GM19328 (cell line): ENCODE measurements at regions not wholly inside any gene's neighbourhood (a gene's known extent, or its start where the extent isn't known, plus 50 kb on each side); places are given as distances from the start of the nearest gene placed in this dataset.

Source experiments
- ATAC-seq: cut with Tn5 transposase; IDR thresholded peaks from one replicate; pipeline ENCODE4 v1.9.1; 2021; ENCODE audit warnings: mild to moderate bottlenecking, moderate library complexity; ENCODE audit not compliant: unreplicated experiment

DNA sequence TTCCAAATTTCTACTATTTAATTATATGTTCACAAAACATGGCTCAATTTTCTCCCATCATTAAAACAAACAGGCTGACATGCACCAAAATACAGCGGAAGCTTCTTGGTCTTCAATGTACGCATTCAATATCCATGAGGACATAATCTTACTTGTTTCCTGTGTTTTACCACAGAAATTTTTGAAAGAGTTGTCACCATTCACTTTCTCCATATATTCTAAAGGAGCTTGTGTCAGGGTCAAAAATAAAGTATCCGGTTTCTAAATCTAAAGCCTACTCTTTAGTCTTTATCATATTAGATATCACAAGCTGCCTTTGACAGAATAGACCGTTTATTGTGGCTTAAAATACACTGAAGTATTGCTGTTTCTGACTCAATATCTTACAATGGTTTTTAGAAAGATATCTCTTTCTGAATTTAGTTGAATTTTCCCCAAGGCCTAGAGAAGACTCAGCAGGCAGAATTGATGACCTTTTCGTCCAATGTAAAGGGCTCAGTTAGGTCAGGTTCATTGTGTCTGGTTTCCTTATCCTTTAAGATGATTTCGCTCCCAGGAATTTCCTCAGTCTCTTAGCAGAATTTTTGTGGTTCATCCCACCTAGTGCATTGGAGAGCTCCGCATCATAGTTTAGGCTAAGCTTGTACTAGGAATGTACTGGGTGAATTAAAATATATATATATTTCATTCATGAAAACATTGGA lies 717.2 kb downstream of the NCAM2 start:
- no peak for ATAC-seq

DNA sequence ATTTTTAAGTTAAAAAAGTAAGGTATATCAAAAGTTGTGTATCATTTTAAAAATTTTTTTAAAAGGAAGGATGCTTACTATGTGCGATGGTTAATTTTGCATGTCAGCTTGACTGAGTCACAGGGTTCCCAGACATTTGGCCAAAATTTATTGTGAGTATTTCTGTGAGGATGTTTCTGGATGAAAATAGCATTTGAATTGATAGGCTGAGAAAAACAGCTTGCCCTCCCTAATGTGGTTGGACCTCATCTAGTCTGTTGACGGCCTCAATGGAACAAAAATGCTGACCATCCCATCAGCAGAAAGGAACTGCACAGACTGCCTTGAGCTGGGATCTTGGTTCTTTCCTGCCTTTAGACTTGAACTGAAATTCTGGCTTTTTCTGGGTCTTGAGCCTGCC lies 724.5 kb downstream of the NCAM2 start:
- no peak for ATAC-seq

DNA sequence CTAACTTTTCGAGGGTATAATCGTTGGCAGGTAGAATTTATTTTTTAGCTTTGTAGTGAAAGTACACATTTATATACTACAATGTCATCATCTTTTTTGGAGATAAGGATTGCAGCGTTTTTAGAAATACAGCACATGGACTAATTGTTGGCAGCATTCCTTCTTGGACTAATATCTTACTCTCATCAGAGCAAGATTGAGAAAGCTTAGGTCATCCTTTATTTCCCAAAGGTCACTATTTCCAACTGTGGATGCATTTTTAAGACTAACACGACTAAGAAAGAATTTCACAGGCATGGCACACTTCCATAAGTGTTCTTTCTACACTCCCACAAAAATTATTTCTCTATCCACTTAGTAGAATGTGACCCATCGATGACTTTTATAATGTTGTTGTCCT lies 732.3 kb downstream of the NCAM2 start:
- no peak for ATAC-seq

DNA sequence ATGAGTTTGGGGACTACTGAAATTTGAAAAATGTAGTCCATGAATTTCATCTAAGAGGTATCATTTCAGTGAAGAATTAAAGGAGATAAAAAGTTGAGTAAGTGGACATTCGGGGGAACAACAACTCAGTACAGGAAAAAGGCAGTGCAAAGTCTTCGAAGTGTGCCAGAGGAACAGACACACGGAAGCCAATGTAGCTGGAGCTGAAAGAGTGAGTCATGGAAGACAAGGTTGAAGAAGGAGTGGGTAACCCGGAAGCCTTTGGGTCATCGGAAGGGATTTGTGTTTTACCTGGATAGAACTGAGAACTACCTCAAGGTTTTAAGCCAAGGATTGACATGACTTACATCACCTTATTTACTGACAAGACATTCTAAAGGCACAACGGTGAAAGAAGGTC lies 733.4 kb downstream of the NCAM2 start:
- ATAC-seq = no peak

DNA sequence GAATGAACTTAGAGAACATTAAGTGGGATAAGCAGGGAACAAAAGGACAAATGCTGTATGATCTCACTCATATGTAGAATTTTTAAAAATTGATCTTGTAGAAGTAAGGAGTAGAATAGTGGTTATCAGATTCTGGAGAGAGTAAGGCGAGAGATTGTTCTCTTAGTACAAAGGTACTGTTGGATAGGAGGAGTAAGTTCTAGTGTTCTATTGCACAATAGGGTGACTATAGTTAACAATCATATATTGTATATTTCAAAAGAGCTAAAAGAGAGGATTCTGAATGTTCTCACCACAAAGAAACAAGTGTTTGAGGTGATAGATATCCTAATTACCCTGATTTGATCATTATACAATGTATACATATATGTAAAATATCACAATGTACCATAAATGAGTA lies 735.9 kb downstream of the NCAM2 start:
- no peak for ATAC-seq

DNA sequence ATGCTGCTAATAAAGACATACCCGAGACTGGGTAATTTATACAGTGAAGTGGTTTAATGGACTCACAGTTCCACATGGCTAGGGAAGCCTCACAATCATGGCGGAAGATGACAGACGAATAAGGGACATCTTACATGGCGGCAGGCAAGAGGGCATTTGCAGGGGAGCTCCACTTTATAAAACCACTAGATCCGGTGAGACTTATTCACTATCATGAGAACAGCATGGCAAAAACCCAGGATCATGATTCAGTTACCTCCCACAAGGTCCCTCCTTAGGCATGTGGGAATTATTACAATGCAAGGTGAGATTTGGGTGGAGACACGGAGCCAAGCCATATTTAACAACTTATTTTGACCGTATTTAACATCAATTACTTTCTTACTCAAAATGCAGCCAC lies 739.0 kb downstream of the NCAM2 start:
- no peak for ATAC-seq

DNA sequence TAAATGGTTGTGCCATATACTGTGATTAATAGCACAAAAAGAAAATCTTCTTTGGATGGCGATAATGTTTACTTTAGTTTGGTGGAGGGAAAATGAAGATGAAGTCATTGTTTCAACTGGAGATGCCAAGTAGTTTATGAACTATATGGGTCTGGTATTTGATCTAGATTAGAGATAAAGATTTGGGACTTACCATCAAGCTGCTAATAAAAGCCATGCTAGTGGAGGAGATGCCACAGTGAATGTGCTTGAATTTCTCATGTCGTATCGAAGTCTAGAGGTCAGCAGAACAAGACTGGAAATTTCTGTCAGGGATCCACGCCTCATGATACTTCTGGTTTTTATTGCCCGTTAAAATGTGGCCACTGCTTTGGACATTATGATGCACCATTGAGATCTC lies 742.0 kb downstream of the NCAM2 start:
- ATAC-seq = no peak

DNA sequence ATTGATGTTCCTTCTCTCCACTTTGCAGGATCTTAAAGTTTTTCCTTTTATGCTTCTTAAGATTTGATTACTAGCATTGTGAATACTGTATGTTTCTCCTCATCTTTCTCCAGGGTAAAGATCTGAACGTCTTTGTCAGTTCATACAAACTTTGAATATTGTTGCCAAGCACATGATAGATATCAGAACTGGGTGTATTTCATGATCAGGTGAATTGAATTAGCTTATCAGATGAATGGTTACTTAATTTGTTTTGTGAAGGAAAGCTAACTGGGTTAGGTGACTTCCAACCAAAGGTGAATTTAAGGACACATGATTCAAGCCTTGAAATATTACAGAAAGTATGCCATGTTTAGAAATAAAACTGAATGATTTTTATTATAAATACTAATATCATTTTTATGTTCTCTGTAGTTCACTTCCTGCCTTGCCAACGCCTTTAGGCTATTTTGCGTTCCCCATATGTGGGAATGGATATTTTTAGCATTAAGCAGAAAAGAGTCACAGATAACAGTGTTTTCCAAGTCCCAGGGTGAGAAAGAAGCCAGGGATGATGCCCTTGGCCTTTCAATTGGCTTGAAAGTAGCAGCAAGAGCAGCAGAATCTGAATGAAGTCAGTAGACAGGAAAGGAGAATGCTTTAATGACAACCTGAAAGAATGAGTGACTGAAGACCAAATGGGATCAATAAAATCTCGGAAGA lies 752.1 kb downstream of the NCAM2 start:
- ATAC-seq = no peak

DNA sequence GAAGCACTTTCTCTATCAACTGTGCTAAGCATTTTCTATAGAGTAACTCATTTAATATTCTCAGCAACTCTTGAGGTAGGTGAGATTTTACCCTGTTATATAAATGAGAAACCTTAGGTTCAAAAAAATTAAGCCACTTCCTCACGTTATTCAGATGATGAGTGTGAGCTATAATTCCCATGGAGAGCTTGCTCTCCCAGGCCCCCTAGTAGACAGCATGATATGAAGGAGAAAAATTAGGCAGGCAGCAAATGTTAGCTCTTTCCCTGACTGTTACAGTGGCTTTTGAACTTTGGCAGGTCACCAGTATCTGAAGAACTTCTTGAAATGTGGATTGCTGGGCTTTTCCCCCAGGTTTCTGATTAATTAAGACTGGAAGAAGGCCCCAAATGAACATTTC lies 753.1 kb downstream of the NCAM2 start:
- ATAC-seq = no peak

DNA sequence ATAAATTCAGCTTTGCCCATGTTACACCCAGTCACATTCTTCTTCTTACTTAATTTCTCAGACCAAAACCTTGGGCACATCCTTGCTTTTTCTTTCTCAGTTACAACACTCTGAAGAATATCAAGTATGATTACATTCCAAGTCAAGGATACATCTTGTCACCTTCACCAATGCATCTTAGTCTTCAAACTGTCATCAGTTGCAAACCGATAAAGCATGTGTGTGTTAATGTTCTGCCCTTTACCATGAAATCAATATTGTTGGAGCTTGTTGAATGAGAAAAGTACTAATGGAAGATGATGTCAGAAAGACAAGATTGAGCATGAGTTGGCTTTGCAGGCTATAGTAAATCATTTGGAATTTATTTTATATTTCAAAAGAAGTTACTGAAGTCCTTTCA lies 764.6 kb downstream of the NCAM2 start:
- ATAC-seq = no peak

DNA sequence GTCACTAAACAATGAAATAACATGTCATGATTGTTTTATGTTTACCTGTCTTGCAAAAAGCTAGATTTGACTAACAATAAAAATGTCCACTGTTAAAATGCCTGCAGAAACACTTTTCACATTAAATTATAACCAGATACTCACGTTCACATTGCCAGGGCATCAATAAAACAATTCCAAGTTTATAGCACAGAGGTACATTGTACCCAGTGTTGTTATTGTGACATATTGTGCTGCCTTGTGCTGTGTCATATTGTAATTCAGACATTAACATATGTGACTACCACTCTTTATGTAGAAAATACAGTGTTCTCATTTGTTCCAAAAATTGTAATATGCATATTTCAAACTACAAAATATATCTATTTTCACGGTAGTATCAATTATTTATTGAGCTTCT lies 766.1 kb downstream of the NCAM2 start:
- ATAC-seq = no peak

DNA sequence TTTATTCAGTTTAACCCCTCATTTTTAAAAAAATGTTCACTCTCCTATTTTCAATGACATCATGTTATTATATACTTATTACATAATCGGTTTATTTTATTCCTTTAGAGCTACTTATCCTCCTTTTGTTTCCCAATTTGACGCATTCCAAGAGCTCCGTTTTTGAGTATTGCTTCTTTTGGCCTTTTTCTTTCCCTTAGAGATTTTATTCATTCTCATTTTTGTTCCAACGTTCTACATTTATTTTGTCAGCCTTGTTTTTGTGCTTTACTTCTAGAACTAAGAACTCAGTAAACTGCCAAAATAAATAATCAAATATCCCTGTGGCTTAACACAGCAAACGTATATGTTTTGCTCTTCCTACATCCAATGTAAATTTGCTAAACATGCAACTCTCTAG lies 769.1 kb downstream of the NCAM2 start:
- ATAC-seq = no peak

DNA sequence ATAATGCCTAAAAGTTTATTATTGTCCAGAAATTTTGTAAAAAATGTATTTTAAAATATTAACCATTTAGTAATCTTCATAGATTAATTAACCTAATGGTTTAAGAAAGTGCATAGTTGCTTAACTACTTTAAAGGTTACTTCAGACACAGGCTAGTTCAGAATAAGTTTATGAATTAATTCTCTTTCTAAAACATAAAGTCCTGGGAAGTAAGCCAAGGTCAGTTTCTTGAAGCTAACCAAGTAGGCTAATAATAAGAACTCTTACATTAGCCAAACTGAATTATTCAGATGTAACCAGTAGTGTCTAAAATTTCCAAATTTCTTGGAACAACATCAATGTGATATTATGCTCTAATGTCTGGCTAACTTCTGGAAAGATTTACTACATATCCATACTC lies 790.4 kb downstream of the NCAM2 start:
- no peak for ATAC-seq

DNA sequence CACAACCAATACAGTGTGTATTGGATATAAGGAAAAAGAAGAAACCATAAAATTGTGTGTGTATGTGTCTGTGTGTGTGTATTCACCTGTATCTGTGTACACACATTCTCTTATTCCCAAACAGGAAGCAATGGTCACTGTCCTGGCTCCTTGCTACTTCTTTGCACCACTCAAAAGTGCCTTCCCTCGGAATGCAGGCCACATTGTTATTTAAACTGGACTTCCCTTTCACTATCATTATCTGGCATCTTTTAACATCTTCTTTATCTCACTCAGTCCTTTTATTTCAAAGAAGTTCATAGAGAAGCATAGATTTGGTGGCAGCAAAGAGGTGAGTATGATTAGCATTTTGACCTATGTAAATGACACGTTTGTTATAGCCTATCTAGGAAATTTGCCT lies 803.7 kb downstream of the NCAM2 start:
- ATAC-seq = no peak

DNA sequence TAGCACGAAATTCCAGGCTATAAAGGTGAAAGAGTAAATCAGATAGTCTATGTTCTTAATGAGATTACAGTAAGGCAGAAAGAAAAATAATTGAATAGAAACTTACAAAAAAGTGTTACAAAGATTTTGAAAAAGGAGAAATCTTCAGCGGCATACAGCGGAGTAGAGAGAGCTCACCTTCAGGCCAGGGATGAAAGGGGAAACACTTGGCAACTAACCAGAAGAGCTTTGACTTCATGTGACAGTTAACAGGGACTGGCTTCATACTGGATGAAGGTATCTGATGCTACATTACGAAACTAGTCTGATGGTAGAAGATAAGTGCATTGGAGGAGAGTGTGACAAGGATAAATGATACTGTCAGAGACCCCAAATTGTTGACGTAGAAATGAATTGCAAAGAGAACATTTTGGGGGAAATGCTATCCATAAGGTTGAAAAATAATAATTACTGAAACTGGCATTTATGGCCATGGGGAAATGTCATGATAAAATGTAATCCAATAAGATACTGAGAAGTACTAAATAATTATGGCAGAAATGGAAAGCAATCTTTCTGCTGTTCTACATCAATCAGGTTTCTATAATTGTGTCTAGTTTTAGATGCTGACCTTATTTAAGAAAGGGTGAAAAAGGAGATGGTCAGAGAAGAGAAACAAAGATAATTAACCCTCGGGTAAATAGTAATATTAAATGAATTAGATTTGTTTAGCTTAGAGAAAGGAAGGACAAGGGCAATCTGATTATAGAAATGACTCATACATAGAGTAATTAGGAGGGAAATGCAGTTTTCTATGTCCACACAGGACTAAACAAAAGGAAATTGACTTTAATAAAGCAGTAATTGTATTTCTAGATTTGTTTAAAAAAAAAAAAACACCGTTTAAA lies 808.7 kb downstream of the NCAM2 start:
- ATAC-seq = no peak

DNA sequence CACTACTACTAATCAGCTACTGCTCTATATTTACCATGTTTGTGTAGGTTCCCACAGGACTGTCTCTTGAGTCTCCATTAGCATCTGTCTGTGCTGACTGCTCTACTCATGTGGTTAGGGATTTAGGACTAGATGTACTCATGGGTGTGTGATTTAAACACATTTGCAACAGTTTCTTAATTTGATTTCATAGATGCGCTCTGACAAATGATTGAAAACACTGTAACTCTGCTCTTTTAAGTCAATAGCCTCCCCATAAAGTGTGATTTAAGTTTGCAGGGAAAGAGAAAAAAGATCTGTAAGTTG lies 809.3 kb downstream of the NCAM2 start:
- no peak for ATAC-seq

DNA sequence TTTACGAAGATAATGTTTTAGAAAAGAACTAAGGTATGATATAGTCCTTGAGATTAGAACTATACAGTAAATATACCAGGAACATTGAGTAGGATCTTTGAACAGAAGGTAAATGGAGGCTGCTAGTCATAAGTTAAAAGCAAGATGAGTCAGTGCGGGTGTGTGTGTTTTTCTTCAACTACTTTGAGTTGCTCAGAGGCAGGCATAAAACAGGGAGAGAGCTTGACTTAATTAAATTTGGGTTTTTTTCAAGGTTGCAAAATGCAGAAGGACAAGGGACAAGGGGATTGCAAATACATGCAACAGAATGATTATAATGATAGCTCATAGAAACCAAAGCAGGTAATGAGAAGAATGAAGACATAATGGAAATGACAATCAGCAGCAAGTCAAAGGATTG lies 815.1 kb downstream of the NCAM2 start:
- ATAC-seq = no peak

DNA sequence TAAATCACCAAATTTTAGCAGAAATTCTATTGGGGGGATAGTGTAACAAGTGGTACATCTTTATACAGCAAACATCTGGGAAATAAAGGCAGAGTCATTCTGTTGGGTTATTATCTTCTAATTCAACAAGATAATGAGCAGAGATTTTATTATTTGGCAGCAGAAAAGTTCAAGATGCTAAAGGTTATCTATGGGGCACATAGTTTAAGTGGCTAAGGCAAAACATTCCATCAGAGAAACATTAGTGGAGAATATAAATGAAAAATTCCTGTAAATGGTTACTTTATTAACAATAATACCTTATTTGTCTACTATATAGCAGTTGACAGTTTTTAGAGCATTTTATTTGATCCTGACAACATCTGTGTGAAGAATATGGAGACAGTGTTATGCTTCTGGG lies 815.7 kb downstream of the NCAM2 start:
- no peak for ATAC-seq

DNA sequence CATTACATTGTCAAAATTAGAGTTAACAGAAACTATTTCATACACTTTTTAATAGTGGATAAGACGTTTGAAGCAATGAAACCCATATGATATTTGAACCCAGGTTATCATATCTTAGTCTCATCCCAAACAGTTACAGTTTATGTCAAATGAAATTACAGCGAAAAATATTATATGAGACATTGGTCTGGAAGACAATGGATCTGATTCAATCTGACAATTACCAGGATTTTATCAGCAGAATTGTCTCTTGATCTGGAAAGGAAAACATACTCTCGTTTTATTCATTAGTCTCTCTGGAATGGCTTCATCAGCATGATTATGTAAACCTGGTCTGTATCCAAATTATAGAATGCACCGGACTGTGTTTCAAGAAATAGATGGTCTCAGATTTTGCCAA lies 818.6 kb downstream of the NCAM2 start:
- ATAC-seq = no peak

DNA sequence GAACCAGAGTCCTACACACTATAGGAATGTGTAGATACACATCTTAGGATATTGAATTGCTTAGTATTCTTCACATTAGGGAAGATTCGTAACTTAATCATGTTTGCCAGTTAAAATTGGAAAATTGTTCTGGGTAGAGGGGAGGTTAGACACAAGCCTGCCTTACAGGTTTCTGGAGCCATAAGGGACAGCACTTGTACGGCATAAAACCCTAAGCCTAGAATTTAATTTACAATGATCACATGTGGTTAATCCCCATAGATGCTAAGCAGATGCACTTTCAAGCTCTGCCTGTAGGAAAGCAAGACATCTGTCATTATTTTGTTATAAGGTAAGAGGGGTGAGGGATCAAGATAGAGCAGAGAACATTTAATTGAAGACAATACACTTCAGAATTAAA lies 820.7 kb downstream of the NCAM2 start:
- no peak for ATAC-seq

DNA sequence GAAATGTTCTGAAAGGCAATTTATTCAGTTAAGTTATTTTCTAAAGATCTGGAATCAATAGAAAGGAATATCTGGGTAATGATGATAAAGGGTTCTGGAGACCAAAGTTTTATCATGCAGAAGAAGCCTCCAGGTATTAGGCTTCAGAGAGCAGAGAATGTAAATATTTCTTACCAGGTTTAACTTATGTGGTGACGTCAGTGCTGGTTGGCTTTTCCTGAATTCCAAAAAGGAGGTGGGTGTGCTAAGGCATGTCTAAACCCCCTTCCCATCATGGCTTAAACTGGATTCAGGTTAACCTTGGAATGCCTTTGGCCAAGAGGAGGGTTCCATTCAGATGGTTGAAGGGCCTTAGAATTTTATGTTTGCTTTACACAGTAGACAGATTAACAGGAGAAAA lies 829.9 kb downstream of the NCAM2 start:
- no peak for ATAC-seq

DNA sequence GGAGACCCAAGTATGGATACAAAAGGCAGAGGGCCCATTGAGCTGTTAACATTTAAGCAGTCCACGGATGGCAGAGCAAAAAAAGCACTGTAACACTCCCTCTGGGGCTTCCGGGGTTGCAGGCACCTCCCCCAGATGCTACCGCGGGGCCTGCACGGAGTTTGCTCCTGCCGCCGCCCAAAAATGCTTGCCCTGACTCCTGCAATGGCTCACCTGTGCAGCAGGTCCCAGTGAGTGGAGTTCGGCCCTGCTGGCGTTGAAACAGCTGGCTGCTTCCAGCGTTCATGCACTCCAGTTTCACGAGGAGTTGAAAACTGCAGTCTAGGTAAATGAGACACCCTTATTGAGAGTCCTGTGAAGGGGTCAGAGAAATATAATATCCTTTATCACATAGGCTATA lies 832.8 kb downstream of the NCAM2 start:
- no peak for ATAC-seq
